GM19043 (cell line): ENCODE measurements at regions not wholly inside any gene's neighbourhood (a gene's known extent, or its start where the extent isn't known, plus 50 kb on each side); places are given as distances from the start of the nearest gene placed in this dataset.
"Not testable (repeated sequence)": the region's sequence is repeated elsewhere in the genome, so short reads cannot be mapped to it uniquely, and the experiment has no call there.

ENCODE experiments used
- ATAC-seq: cut with Tn5 transposase; IDR thresholded peaks from one replicate; pipeline ENCODE4 v1.9.1; 2021; ENCODE audit warnings: low read depth; ENCODE audit not compliant: unreplicated experiment

DNA sequence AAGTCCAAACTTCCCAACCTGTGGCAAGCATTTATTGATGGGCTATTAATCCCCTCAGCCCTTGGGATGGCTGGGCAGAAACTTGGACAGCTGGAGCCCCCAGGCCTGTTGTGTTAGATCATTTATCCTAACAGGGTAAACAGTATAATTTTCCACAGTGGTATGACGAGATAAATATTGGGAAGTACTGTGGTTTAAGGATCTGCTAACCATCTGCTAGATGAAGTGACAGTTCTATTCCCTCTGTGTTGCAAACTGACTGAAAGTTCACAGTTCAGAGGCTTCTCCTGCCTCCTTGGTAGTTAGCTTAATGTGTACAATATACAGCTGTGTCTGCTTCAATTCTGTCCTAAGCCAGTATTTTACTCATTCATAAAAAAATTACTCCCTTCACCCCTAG is 127.5 kb upstream of the CHODL start:
- no peak for ATAC-seq

DNA sequence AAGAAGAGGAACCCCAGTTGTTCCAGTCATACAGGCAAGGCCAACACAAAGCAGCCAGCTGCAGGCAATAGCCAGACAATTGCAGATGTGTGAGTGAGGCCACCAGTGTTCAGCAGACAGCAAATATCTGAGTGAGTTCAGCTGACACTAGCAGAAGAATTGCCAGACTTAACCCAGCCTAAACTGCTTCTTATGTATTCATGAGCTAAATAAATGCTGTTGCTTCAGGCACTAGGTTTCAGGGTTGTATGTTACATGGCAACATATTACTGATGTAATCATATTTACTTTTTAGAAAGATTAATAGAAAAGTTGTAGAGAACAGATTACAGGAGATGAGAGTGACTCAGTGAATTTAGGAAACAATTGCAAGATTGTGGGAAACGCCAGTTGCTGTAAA is 129.8 kb upstream of the CHODL start:
- ATAC-seq, result no peak

DNA sequence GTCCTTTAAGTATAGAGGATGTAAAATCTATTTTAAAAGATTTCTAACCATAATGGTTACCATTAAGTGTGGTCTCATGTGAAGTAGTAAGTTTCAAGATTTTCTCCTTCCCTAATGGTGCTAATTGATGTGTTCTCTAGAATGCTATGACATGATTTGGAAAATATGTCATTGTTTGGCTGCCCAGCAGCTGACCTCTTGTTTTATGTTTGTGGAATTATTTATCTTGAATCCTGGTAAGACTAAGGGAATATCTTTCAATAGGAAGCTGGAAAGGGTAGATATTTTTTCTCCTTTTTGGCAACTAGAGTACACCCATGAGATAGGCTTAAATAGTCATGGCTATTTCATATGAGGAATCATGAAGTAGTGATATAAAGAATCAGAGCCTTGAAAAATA is 139.8 kb upstream of the CHODL start:
- no peak for ATAC-seq

DNA sequence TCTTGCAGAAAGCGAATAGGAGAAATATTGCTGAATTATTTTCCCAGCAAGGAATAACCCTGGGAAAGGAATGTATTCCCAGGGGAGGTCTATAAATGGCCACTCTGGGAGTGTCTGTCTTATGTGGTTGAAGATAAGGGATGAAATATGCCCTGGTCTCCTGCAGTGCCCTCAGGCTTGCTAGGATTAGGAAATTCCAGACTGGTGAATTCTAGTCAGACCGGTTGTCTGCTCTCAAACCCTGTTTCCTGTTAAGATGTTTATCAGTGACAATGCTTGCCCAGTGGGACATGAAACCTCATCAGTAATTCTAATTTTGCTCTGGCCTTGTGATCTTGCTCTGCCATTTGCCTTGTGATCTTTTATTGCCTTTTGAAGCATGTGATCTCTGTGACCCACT is 148.2 kb upstream of the CHODL start:
- not testable (repeated sequence) for ATAC-seq

DNA sequence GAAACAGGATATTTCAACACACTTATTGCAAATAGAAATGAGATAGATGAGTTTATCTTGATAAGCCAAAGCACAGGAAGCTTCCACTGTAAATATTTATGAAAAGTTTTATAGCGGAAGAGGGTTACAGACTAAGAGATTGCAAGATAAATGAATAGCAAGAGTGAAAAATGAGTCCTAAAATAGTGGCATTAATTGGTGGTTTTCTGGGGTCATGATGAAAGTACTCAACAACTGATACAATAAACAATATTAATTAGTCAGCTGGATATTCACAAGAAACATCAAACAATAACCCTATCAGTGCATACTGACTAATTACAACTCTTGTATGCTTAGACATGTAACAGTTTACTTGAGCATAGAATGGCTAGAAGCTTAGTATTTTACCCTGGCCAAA is 154.8 kb upstream of the CHODL start:
- no peak for ATAC-seq

DNA sequence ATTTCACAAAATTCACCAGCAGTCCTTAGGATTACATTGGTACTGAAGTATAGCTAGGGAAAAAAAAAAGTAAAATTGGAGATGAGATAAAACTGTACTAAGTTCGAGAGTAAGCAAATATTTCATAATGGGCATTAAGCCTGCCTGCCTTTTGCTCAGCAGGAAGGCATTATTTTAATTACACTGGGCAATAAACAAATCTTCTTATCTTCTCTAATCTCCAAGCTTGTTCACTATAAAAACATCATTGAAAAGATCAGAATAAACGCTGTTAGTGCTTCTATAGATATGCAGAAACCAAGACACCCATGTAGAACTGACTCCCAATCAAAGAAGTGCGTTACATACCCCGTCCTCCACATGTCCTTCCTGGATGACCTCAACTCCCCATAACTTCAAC is 174.2 kb upstream of the CHODL start:
- ATAC-seq, result no peak

DNA sequence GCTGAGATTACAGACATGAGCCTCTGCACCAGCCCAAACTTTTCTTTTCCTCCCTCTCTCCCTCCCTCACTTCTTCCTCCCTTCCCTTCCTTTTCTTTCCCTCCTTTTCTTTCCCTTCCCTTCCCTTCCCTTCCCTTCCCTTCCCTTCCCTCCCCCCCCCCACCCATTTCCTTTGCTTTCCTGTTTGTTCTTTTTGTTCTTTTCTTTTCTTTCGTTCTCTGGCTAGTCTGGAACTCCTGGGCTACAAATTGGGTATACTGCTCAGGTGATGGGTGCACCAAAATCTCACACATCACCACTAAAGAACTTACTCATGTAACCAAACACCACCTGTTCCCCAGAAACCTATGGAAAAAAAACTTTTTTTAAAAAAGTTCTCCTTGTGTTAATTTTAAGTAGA is 174.8 kb upstream of the CHODL start:
- no peak for ATAC-seq

DNA sequence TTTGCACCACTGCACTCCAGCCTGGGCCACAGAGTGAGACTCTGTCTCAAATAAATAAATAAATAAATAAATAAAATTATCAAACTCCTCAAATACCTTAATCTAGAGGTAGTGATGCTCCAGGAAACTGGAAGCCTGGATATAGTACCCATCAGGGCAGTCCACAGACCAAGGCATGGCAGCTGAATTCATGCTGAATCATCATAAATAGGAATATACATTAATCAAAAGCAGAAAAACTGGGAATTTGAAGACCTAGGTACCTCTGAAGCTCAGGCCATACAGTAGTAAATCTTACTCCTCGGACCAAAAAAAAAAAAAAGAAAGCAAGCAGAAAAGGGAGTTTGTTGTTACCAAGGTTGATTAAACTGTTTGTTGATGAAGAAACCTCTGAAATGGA is 184.2 kb upstream of the CHODL start:
- no peak for ATAC-seq

DNA sequence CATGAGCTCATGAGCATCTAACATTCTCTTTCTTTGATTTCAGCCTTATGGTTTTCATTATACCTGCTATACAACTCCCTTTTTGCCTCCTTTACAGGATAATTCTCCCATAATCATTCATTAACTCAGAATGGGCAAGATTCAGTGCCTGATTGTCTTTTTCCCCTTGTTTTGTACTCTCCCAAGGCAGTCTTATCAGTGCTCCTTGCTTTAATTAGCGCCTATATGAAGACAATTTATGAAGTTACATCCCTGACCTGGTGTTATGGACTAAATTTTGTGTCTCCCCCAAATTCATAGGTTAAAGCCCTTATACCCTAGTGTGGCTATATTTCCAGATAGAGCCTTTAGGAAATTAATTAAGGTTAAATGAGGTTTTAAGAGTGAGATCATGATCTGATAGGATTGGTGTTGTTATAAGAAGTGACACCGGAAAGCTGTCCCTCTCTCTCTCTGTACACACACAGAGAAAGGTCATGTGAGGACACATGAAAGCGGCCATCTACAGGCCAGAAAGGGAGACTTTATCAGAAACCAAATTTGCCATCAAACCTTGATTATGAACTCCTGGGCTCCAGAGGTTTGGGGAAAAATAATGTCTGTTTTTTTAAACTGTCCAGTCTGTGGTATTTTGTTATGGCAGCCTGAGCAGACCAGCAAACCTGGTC is 185.8 kb upstream of the CHODL start:
- no peak for ATAC-seq

DNA sequence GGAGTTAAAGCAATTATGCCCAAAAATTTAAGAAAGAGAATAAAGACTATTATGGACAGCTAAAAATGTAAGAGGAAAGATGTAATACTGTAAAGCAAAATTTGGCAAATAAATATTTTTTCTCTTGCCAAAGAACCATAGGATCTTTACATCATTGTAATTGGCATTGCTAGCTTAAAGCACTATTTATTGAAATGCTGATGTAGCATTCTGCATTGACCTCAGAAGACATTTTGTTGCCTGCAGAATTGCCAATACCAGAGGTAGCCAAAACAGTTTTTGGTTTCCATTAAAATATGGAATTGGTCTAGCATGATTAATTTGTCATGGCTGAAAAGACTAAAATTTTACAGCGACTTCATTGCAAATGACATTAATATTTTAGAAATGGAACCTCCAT is 191.5 kb upstream of the CHODL start:
- no peak for ATAC-seq

DNA sequence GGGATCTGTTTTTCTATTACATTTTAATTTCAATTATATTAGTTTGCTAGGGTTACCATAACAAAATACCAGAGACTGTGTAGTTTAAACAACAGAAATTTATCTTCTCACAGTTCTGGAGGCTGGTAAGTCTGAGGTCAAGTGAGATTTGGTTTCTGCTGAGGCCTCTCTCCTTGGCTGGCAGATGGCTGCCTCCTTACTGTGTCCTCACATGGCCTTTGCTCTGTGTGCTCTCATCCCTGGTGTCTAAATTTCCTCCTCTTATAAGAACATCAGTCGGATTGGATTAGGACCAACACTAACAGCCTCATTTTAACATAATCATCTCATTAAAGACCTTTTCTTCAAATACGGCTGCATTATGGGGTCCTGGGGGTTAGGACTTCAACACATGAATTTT is 195.2 kb upstream of the CHODL start:
- no peak for ATAC-seq

DNA sequence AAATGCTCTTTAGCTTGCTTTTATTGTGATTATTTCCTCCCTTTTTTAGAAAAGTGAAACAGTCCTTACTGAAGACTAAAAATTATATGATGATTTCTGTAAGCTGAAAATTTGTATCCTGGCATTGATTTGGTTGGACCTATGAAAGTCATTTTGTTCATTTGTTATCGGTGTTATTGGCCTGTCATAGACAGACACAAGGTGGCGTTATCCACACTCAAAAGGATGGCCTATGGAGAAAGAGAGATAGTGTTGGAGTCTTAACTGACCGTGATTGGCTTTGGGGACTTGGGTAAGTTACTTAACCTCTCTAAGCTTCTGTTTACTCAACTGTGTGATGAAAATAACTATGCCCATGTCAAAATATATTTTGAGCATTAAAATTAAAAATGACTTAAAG is 203.6 kb upstream of the CHODL start:
- ATAC-seq, result no peak

DNA sequence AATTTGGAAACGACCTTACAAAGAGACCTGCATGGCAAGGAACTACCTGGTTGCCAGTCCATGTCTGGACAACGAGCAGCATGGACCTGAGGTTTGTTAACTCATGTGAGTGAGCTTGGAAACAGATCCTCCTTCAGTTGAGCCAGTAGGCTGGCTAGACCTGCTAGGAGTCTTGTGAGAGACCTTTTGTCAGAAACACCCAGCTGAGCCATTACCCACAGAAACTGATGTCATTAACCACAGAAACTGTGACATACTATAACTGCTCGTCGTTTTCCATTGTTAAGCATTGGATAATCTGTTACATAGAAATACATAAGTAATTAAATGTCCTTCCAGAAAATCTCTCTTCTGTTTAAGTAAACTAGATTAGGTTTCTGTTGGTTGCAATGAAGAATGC is 211.1 kb upstream of the C21orf91 start:
- ATAC-seq, result no peak

DNA sequence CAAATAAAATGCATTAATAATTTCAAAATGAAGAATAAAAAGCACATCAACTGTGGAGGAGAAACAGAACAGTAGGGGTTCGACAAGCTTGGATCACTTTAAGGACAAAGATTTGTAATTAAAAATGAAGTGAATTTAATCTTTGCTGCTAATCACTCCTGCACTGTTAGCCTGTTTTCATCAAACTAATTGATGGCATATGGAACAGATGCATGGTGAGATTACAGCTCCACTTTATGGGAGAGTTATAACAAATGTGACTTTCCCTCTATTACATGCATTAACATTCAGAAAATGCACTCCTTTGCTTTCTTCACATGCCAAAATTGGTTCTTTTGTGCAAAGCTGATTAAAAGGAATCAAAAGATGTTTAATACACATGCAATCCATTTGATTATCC is 207.2 kb upstream of the C21orf91 start:
- ATAC-seq, result no peak

DNA sequence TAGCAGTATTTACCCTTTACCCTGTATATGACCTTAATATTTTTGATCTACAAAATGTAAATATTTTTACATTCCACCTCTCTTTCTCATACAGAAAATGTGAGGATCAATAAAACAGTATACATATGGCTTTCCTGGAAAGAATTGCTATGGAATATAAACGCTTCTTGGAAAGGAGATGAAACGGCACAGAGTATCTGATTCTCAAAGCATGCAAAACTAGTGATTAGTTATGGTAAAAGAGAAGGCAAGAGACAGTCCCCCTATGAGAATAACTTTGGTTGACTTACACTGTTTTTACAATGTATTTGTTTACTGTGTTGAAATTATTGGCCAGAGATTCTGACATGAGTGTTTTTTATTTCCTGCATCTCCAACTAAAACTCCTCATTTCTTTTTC is 204.6 kb upstream of the C21orf91 start:
- ATAC-seq, result no peak

DNA sequence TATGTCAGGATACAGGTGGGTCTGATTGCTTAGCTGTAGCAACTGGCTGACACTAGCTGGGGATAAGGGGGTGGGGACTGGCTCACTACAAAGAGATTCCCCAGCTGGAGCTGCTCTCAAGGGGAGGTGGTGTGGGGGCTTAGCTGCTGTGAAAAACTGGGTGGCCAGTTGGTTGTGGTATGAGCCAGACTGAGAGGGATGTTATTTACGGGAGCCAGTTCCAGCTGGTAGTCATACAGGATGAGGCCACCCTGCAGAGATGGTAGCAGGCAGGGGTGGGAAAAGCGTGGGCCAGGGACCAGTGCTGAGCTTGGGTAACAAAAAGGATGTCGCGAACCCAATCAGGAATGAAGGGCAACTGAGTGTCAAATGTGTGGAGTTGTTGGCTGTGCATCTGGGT is 204.0 kb upstream of the C21orf91 start:
- no peak for ATAC-seq

DNA sequence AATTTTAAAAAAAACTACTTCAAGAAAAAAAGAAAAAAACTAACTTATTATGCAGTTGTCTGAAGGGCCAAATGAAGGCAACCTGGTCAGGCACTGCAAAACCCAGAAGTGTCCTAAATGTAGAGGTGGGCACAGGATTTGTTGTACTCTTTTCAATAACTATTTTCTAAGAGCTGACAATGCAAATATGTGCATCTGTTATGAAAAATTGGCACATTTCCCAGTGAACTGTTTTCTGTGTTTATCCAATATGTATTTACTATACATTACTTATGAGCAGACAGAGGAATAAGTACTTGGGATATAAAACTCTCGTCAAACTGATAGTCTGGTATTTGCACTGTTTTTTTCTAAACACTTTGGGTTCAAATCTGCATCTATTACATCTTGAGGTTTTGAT is 188.0 kb upstream of the C21orf91 start:
- ATAC-seq, result no peak

DNA sequence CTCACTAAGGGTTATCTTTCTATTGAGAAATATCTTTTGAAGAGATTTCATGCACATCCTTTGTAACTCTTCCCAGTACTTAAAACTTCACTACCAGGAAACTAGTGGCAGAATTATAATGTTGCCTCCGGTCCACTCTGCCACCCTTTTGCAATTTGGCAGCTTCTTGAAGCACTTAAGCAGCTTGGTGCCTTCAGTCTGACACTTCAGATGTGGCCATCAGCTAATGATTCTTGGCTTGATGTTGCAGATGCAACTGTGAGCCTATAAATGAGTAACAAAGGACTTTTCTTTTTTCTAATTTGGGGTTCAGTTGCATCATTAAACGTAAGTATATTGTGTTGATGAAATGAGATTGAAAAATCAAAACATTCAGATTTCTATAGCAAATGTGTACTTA is 187.5 kb upstream of the C21orf91 start:
- ATAC-seq, result no peak

DNA sequence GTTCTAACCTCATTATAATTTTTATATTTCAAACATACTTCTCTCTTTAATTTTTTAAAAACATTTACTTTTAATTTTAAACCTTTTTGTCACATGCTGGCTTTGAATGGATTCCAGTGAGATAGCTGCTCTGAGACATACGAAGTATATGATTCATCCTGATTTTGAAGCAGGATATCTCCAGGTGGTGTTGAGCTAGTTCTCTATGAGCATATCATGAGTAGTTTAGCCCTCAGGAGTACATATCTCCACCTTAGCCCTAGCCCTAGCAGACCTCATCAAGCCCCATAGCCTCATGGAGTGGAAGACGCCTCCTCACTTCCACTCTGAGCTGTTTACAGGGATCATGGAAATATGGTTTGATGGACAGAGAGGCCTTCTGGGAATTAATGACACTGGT is 183.2 kb upstream of the C21orf91 start:
- ATAC-seq, result no peak

DNA sequence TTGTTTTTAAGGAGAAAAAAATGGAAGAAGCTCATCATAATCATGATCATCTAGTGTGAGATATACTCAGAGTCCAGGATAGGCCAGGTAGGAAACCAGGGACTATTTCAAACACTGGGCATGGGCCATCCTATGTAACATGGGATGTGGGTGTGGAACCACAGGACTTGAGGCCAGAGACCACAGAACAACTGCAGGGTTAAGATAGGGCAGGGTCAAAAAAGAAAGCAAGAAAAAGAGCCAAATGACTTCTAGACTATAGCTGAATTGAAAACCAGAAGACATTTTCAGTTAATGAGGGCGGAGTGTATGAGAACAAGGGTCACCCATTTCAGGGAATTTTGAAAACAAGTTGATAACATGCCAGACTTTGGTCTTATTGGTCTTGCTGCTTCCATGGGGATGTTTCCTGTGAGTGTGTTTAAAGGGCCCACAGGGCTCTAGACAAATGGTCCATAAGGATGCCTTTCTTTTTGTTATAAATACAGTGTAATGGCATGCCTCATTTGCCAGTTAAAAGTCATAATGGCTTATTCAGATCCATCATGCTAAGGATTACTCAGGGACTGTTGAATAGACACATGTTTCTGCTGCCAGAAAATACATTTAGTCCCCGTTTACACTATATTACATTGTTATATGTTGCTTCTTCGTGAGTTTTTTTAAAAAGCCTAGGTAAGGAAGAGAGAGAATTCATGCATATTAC is 182.0 kb upstream of the C21orf91 start:
- no peak for ATAC-seq

DNA sequence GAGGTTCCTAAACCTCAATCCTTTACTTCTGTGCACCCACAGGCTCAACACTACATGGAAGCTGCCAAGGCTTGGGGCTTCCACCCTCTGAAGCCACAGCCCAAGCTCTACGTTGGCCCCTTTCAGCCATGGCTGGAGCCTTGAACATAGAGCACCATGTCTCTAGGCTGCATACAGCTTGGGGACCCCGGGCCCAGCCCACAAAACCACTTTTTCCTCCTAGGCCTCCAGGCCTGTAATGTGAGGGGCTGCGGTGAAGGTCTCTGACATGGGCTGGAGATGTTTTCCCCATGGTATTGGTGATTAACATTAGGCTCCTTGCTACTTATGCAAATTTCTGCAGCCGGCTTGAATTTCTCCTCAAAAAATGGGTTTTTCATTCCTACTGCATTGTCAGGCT is 179.4 kb upstream of the C21orf91 start:
- ATAC-seq, result not testable (repeated sequence)

DNA sequence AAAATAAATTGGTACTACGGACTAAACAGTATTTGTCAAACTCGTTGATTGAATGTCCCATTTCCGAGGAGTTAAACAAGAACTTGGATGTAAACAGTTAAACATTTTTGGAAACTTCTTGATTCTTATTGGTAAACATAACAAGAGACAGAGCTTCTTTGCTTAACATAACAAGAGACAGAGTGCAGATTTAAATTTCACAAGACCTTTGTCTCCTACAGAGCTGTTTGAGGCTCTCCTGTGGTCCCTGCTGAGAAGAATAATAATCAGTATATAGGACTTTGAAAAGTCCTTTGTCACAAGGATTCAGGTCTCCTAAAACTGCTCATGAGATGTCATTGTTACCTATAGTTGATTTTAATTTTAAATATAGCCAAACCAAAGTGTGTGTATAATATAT is 170.6 kb upstream of the C21orf91 start:
- no peak for ATAC-seq

DNA sequence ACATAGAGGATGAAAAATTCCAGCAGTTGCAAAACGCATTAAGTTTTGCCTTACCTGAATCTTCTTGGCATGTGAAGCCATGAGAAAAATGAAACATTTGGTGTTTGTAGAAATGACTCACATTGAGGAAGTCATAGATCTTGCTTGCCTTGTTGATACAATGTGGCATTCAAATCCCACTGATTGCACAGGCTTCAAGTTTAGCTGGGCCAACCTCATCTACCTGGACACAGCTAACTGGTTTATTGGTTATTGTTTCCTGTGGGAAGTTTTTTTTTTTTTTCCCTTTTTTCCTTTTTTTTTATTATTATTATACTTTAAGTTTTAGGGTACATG is 168.9 kb upstream of the C21orf91 start:
- ATAC-seq, result no peak
